ENCODE measurements at regions not wholly inside any gene's neighbourhood (a gene's known extent, or its start where the extent isn't known, plus 50 kb on each side); places are given as distances from the start of the nearest gene placed in this dataset.

- TF ChIP-seq CTCF (IDR thresholded peaks at IDR 0.05; ENCODE audit: low read depth, low read length), result no peak
- TF ChIP-seq EZH2phosphoT487 (IDR thresholded peaks at IDR 0.05; ENCODE audit: low read depth), result no peak
- Histone ChIP-seq H3K27me3 (ENCODE audit: low read depth, low read length) (peaks cover 17% of the 10 kb centered on the region; the same call in 1 of the 2 replicates), H3K4me3 (ENCODE audit: low read length) (no peak overlapping the region), H3K9ac (ENCODE audit: low read length) (no peak overlapping the region), H2AFZ (ENCODE audit: low read depth, low read length) (no peak overlapping the region), H3K9me3 (ENCODE audit: insufficient read depth, low read length) (no peaks in the 10 kb centered on the region), H3K36me3 (replicated peaks; ENCODE audit: low read depth, low read length) (no peaks in the 10 kb centered on the region), H3K27ac (ENCODE audit: low read length) (no peak overlapping the region), H3K4me2 (ENCODE audit: low read length) (no peak overlapping the region), H4K20me1 (ENCODE audit: insufficient read depth, low read length) (no peaks in the 10 kb centered on the region), H3K4me1 (ENCODE audit: low read length) (no peaks in the 10 kb centered on the region), H3K79me2 (ENCODE audit: low read length) (no peaks in the 10 kb centered on the region)
These were observed 289.1 kb upstream of the CRBN start for GRCh38 chr3:3468596-3468995.

GRCh38 chr3:3464131-3464530 is 284.6 kb upstream of the CRBN start:
- no peak for TF ChIP-seq CTCF (IDR thresholded peaks at IDR 0.05; ENCODE audit: low read depth, low read length)
- TF ChIP-seq EZH2phosphoT487 (IDR thresholded peaks at IDR 0.05; ENCODE audit: low read depth), result no peak
- Histone ChIP-seq H3K27me3 (ENCODE audit: low read depth, low read length) (peaks cover 3% of the 10 kb centered on the region; the same call in 1 of the 2 replicates), H3K9ac (ENCODE audit: low read length) (no peak overlapping the region), H3K4me1 (ENCODE audit: low read length) (no peaks in the 10 kb centered on the region), H2AFZ (ENCODE audit: low read depth, low read length) (no peak overlapping the region), H3K4me2 (ENCODE audit: low read length) (no peak overlapping the region), H3K36me3 (replicated peaks; ENCODE audit: low read depth, low read length) (no peaks in the 10 kb centered on the region), H3K27ac (ENCODE audit: low read length) (no peak overlapping the region), H3K79me2 (ENCODE audit: low read length) (no peaks in the 10 kb centered on the region), H4K20me1 (ENCODE audit: insufficient read depth, low read length) (no peaks in the 10 kb centered on the region), H3K9me3 (ENCODE audit: insufficient read depth, low read length) (no peaks in the 10 kb centered on the region), H3K4me3 (ENCODE audit: low read length) (no peak overlapping the region)

- no peaks in the 10 kb centered on the region for H3K36me3 ChIP-seq (replicated peaks; ENCODE audit: low read depth, low read length)
- H3K9ac ChIP-seq (ENCODE audit: low read length), result no peak overlapping the region
- no peaks in the 10 kb centered on the region for H3K4me1 ChIP-seq (ENCODE audit: low read length)
- H4K20me1 ChIP-seq (ENCODE audit: insufficient read depth, low read length), result no peaks in the 10 kb centered on the region
- H3K4me3 ChIP-seq (ENCODE audit: low read length), result no peak overlapping the region
- H3K4me2 ChIP-seq (ENCODE audit: low read length), result no peak overlapping the region
- H2AFZ ChIP-seq (ENCODE audit: low read depth, low read length), result no peak overlapping the region
- H3K9me3 ChIP-seq (ENCODE audit: insufficient read depth, low read length), result no peaks in the 10 kb centered on the region
- TF ChIP-seq EZH2phosphoT487 (IDR thresholded peaks at IDR 0.05; ENCODE audit: low read depth), result no peak
- no peak for TF ChIP-seq CTCF (IDR thresholded peaks at IDR 0.05; ENCODE audit: low read depth, low read length)
- no peak overlapping the region for H3K27ac ChIP-seq (ENCODE audit: low read length)
- no peaks in the 10 kb centered on the region for H3K79me2 ChIP-seq (ENCODE audit: low read length)
- H3K27me3 ChIP-seq (ENCODE audit: low read depth, low read length), result no peaks in the 10 kb centered on the region
These were observed 281.8 kb upstream of the CRBN start for GRCh38 chr3:3461317-3461716.

- H3K4me3 ChIP-seq (ENCODE audit: low read length), result no peak overlapping the region
- no peak overlapping the region for H3K4me2 ChIP-seq (ENCODE audit: low read length)
- no peaks in the 10 kb centered on the region for H3K4me1 ChIP-seq (ENCODE audit: low read length)
- H2AFZ ChIP-seq (ENCODE audit: low read depth, low read length), result no peak overlapping the region
- no peaks in the 10 kb centered on the region for H3K27me3 ChIP-seq (ENCODE audit: low read depth, low read length)
- H3K79me2 ChIP-seq (ENCODE audit: low read length), result no peaks in the 10 kb centered on the region
- TF ChIP-seq EZH2phosphoT487 (IDR thresholded peaks at IDR 0.05; ENCODE audit: low read depth), result no peak
- no peak for TF ChIP-seq CTCF (IDR thresholded peaks at IDR 0.05; ENCODE audit: low read depth, low read length)
- no peak overlapping the region for H3K9ac ChIP-seq (ENCODE audit: low read length)
- no peaks in the 10 kb centered on the region for H3K36me3 ChIP-seq (replicated peaks; ENCODE audit: low read depth, low read length)
- no peak overlapping the region for H3K27ac ChIP-seq (ENCODE audit: low read length)
- no peaks in the 10 kb centered on the region for H3K9me3 ChIP-seq (ENCODE audit: insufficient read depth, low read length)
- H4K20me1 ChIP-seq (ENCODE audit: insufficient read depth, low read length), result no peaks in the 10 kb centered on the region
These were observed 269.0 kb upstream of the CRBN start for GRCh38 chr3:3448468-3448867.
